ENCODE measurements at regions not wholly inside any gene's neighbourhood (a gene's known extent, or its start where the extent isn't known, plus 50 kb on each side); places are given as distances from the start of the nearest gene placed in this dataset.
"Not testable (repeated sequence)": the region's sequence is repeated elsewhere in the genome, so short reads cannot be mapped to it uniquely, and the experiment has no call there.

- DNase-seq, result no peak
These were observed 188.6 kb upstream of the TBL1XR1 start for GRCh38 chr3:177385831-177386301.

GRCh38 chr3:177388209-177388608 is 190.9 kb upstream of the TBL1XR1 start:
- DNase-seq, result no peak

GRCh38 chr3:177394231-177395024 is 197.1 kb upstream of the TBL1XR1 start:
- DNase-seq, result not testable (repeated sequence)

GRCh38 chr3:177396733-177397132 is 199.5 kb upstream of the TBL1XR1 start:
- DNase-seq, result no peak

GRCh38 chr3:177401375-177401774 is 204.1 kb upstream of the TBL1XR1 start:
- no peak for DNase-seq

GRCh38 chr3:177402533-177402932 is 205.3 kb upstream of the TBL1XR1 start:
- no peak for DNase-seq

- DNase-seq, result no peak
These were observed 207.9 kb upstream of the TBL1XR1 start for GRCh38 chr3:177405191-177405672.

GRCh38 chr3:177410730-177411129 is 213.4 kb upstream of the TBL1XR1 start:
- DNase-seq, result no peak

GRCh38 chr3:177411201-177411600 is 213.9 kb upstream of the TBL1XR1 start:
- DNase-seq, result no peak

GRCh38 chr3:177412677-177413170 is 215.4 kb upstream of the TBL1XR1 start:
- not testable (repeated sequence) for DNase-seq

- DNase-seq, result no peak
These were observed 216.8 kb upstream of the TBL1XR1 start for GRCh38 chr3:177414093-177414492.

- DNase-seq, result no peak
These were observed 221.5 kb upstream of the TBL1XR1 start for GRCh38 chr3:177418787-177419186.

- DNase-seq, result peak; percentile 52 to 84 (median 55)
These were observed 222.8 kb upstream of the TBL1XR1 start for GRCh38 chr3:177419904-177420601.

GRCh38 chr3:177420651-177421480 is 223.6 kb upstream of the TBL1XR1 start:
- peak; percentile 33 to 65 (median 52) for DNase-seq

- no peak for DNase-seq
These were observed 224.2 kb upstream of the TBL1XR1 start for GRCh38 chr3:177421481-177421785.

GRCh38 chr3:177424521-177424920 is 227.2 kb upstream of the TBL1XR1 start:
- no peak for DNase-seq

GRCh38 chr3:177425042-177425441 is 227.8 kb upstream of the TBL1XR1 start:
- no peak for DNase-seq

- no peak for DNase-seq
These were observed 229.0 kb upstream of the TBL1XR1 start for GRCh38 chr3:177426106-177426877.

- no peak for DNase-seq
These were observed 229.7 kb upstream of the TBL1XR1 start for GRCh38 chr3:177426878-177427495.

- no peak for DNase-seq
These were observed 230.3 kb upstream of the TBL1XR1 start for GRCh38 chr3:177427540-177427939.

GRCh38 chr3:177429079-177429478 is 231.8 kb upstream of the TBL1XR1 start:
- DNase-seq, result no peak
